Peyer's patch (tissue), 4 donors: ENCODE measurements at regions not wholly inside any gene's neighbourhood (a gene's known extent, or its start where the extent isn't known, plus 50 kb on each side); places are given as distances from the start of the nearest gene placed in this dataset.

Experiments
- DNase-seq, 3 donors: peaks; one replicate each; pipeline ENCODE4 v3.0.0-alpha.2; 2017 to 2019
- H3K27ac ChIP-seq, 4 donors: fragments of 200-600 bp; sonication (generic); one replicate each; pipeline ENCODE4 v1.5.1; 2016 to 2019
- H3K27me3 ChIP-seq, 2 donors: fragments of 200-600 bp; sonication (generic); one replicate each; pipeline ENCODE4 v1.5.1; 2019
- H3K36me3 ChIP-seq, 3 donors: fragments of 200-600 bp; sonication (generic); one replicate each; pipeline ENCODE4 v1.5.1; 2016 to 2019
- H3K4me1 ChIP-seq, 4 donors: fragments of 200-600 bp; sonication (generic); one replicate each; pipeline ENCODE4 v1.5.1; 2016 to 2019
- H3K4me3 ChIP-seq, 4 donors: fragments of 200-600 bp; sonication (generic); 1 replicate in 3 of 4; 2 replicates in 1 of 4; pipeline ENCODE4 v1.5.1; 2016 to 2019; ENCODE audit warnings: mild to moderate bottlenecking in 1 of 4
- H3K9me3 ChIP-seq, 4 donors: fragments of 200-600 bp; sonication (generic); one replicate each; pipeline ENCODE4 v1.5.1; 2016 to 2019; ENCODE audit warnings: mild to moderate bottlenecking in 1 of 4
- CTCF ChIP-seq, 6 experiments: fragments of 450-650 bp in 4 of 6; fragments of 200-600 bp in 2 of 6; sonication (generic) in 1 of 6; IDR thresholded peaks; one replicate each; pipeline ENCODE4 v1.5.1; 2017 to 2019; ENCODE audit warnings: antibody characterized with exemption in 6 of 6, mild to moderate bottlenecking in 3 of 6, moderate library complexity in 1 of 6
- POLR2A ChIP-seq, 2 donors: fragments of 450-650 bp; IDR thresholded peaks; one replicate each; pipeline ENCODE4 v1.5.1; 2017; ENCODE audit warnings: antibody characterized with exemption in 2 of 2, mild to moderate bottlenecking in 2 of 2, moderate library complexity in 2 of 2

DNA sequence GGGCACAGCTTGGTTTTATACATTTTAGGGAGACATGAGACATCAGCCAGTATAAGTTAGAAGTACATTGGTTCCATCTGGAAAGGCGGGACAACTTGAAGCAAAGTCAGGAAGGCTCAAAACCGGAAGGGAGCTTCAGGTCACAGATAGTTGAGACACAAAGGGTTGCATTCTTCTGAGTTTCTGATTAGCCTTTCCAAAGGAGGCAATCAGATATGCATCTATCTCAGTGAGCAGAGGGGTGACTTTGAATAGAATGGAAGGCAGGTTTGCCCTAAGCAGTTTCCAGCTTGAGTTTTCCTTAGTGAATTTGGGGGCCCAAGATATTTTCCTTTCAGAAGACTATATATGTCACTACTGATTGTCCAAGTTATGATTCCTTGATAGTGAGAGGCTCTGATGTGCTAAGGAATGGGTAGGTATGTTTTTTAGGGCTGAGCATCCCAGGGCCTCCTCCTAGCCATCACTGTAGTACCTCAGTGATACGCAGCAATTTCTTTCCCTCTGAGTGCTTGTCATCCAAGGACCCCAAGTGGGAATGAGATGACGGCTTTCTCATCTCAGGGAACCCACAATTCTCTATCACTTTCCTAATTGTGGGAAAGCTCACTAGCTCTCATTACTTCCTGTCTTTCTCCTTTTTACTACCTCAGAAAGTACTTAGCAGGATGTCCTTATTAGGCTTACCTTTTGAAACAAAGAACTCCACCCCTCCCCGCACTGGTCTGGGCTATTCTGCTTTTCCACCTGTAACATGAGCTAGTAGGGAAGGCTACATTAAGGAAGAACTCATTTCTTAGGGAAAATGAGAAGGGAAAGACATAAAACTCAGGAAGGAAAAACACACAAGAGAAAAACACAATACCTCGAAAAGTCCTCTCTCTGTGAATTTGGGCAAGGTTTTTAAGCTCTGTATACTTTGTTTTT lies 632.7 kb downstream of the RAPGEF2 start:
- TF ChIP-seq POLR2A (IDR thresholded peaks at IDR 0.05) (no peak), CTCF (IDR thresholded peaks at IDR 0.05) (no peak)
- no peaks in the 10 kb centered on the region for H3K9me3 ChIP-seq
- no peak overlapping the region for H3K4me3 ChIP-seq
- H3K36me3 ChIP-seq = no peaks in the 10 kb centered on the region
- no peak overlapping the region for H3K27ac ChIP-seq
- no peaks in the 10 kb centered on the region for H3K27me3 ChIP-seq
- no peaks in the 10 kb centered on the region for H3K4me1 ChIP-seq
- no peak for DNase-seq

DNA sequence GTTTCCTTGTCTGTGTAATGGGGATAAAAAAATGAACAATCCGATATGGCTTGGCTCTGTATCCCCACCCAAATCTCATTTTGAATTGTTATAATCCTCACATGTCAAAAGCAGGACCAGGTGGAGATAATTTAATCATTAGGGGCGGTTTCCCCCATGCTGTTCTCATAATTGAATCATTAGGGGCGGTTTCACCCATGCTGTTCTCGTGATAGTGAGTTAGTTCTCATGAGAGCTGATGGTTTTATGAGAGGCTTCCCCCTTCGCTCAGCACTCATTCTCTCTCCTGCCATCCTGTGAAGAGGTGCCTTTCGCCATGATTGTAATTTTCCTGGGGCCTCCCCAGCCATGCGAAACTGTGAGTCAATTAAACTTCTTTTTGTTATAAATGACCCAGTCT lies 633.5 kb downstream of the RAPGEF2 start:
- Histone ChIP-seq H3K36me3 (no peaks in the 10 kb centered on the region), H3K4me1 (no peaks in the 10 kb centered on the region), H3K27me3 (no peaks in the 10 kb centered on the region), H3K9me3 (no peaks in the 10 kb centered on the region), H3K27ac (no peak overlapping the region), H3K4me3 (no peak overlapping the region)
- no peak for DNase-seq
- TF ChIP-seq CTCF (IDR thresholded peaks at IDR 0.05) = no peak
- TF ChIP-seq POLR2A (IDR thresholded peaks at IDR 0.05) = no peak

DNA sequence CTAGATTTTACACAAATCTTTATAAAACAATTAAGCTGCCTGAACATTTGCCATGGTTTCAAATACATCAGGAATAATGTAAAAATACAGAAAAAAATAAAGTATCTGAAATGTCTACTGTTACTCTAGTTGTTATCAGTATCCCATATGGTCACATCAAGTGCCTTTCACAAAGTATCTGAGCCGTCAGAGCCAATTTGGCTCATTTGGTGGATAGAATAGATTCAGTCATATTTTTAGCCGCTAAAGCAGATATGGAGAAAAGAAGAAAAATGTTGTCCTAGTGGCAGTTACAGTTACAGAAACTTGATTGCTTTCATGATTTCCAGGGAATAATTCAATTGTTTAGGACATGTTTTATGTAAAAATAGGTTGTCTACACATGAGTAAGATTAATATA lies 641.1 kb downstream of the RAPGEF2 start:
- H3K4me1 ChIP-seq = no peaks in the 10 kb centered on the region

GRCh38 chr4:159747983-159748382 lies 645.1 kb downstream of the RAPGEF2 start:
- no peak for TF ChIP-seq CTCF (IDR thresholded peaks at IDR 0.05)
- no peak for TF ChIP-seq POLR2A (IDR thresholded peaks at IDR 0.05)
- H3K27ac ChIP-seq = no peak overlapping the region

More for the DNA sequence above, 641.1 kb downstream of the RAPGEF2 start:
- H3K27ac ChIP-seq = no peak overlapping the region
- H3K4me3 ChIP-seq = no peak overlapping the region
- H3K36me3 ChIP-seq = no peaks in the 10 kb centered on the region
- TF ChIP-seq CTCF (IDR thresholded peaks at IDR 0.05) (no peak), POLR2A (IDR thresholded peaks at IDR 0.05) (no peak)
- H3K9me3 ChIP-seq = no peaks in the 10 kb centered on the region
- no peak for DNase-seq
- no peaks in the 10 kb centered on the region for H3K27me3 ChIP-seq

DNA sequence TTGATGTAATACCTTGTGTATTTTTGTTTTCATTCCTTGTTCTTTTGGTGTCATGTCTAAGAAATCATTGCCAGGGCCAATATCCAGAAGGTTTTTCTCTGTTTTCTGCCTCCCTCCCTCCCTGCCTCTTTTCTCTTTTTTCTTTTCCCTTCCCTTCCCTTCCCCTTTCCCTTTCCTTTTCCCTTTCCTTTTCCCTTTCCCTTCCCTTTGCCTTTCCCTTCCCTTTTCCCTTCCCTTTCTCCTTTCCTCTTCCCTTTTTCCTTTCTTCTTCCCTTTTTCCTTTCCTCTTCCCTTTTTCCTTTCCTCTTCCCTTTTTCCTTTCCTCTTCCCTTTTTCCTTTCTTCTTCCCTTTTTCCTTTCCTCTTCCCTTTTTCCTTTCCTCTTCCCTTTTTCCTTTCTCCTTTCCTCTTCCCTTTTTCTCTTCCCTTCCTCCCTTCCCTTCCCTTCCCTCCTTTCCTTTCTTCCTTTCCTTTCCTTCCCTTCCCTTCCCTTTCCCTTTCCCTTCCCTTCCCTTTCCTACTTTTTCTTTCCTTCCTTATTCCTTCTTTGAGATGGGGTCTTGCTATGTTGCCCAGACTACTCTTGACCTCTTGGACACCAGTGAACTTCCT lies 646.1 kb downstream of the RAPGEF2 start:
- no peak for TF ChIP-seq POLR2A (IDR thresholded peaks at IDR 0.05)
- TF ChIP-seq CTCF (IDR thresholded peaks at IDR 0.05) = no peak

More at GRCh38 chr4:159747983-159748382, 645.1 kb downstream of the RAPGEF2 start:
- H3K36me3 ChIP-seq = no peaks in the 10 kb centered on the region
- H3K4me1 ChIP-seq = no peaks in the 10 kb centered on the region
- no peak for DNase-seq
- H3K4me3 ChIP-seq = no peak overlapping the region
- no peaks in the 10 kb centered on the region for H3K9me3 ChIP-seq
- no peaks in the 10 kb centered on the region for H3K27me3 ChIP-seq

More for the DNA sequence above, 646.1 kb downstream of the RAPGEF2 start:
- Histone ChIP-seq H3K36me3 (no peaks in the 10 kb centered on the region), H3K27ac (no peak overlapping the region), H3K9me3 (no peaks in the 10 kb centered on the region), H3K4me1 (no peaks in the 10 kb centered on the region), H3K27me3 (no peaks in the 10 kb centered on the region), H3K4me3 (no peak overlapping the region)
- no peak for DNase-seq
